ENCODE measurements at regions not wholly inside any gene's neighbourhood (a gene's known extent, or its start where the extent isn't known, plus 50 kb on each side); places are given as distances from the start of the nearest gene placed in this dataset.

- no peak overlapping the region for H2AFZ ChIP-seq (replicated peaks; ENCODE audit: low read length, poor library complexity)
- no TSS peak for BruUV-seq (replicated peaks)
- no peaks in the 10 kb centered on the region for H3K79me1 ChIP-seq (ENCODE audit: low read depth in 1 of 2, low read length in 2 of 2)
- no peak overlapping the region for H3K4me2 ChIP-seq (ENCODE audit: low read depth, low read length)
- H4K5ac ChIP-seq (ENCODE audit: low read depth, low read length): no peak overlapping the region
- H3K9ac ChIP-seq (ENCODE audit: low read depth, low read length): no peak overlapping the region
- H3K23ac ChIP-seq (ENCODE audit: low read depth, low read length): no peak overlapping the region
- no peak overlapping the region for H2BK120ac ChIP-seq (ENCODE audit: low read depth, low read length)
- H3K56ac ChIP-seq (ENCODE audit: extremely low read depth, insufficient read depth, low read length): no peak overlapping the region
- H3K9me1 ChIP-seq (ENCODE audit: insufficient read depth, low read length): no peaks in the 10 kb centered on the region
- WGBS, 2 experiments (ENCODE audit: extremely low coverage in 2 of 2, insufficient read length in 1 of 2): 20% methylated on average over 1 of the region's 3 CpGs; no CpG with 5 or more reads in 1 of the 2 experiments
- in situ Hi-C loops (cut with MboI; ENCODE audit: low sequenced_read_pairs) (no loop called here), intact Hi-C loops (cut with micrococcal nuclease) (no loop called here), dilution Hi-C loops (cut with HindIII; ENCODE audit: low sequenced_read_pairs, unreplicated experiment) (no loop called here)
- ChIA-PET CTCF (no interaction called here), POLR2A (ENCODE audit: unreplicated experiment) (no interaction called here)
- no peak overlapping the region for H3K27ac ChIP-seq (ENCODE audit: insufficient read depth, low read length)
- no peak for ATAC-seq (ENCODE audit: low read depth)
- H2BK20ac ChIP-seq (ENCODE audit: low read depth, low read length): no peak overlapping the region
- no peak overlapping the region for H4K8ac ChIP-seq (ENCODE audit: low read depth in 2 of 2, low read length in 2 of 2)
- H3K18ac ChIP-seq (ENCODE audit: low read depth, low read length): no peak overlapping the region
- no peak overlapping the region for H3K14ac ChIP-seq (replicated peaks; ENCODE audit: low read depth, low read length)
- no peak overlapping the region for H2AK5ac ChIP-seq (ENCODE audit: low read depth, low read length)
- H3K36me3 ChIP-seq (ENCODE audit: control insufficient read depth, insufficient read depth, low read length): no peaks in the 10 kb centered on the region
- no peak overlapping the region for H3K4ac ChIP-seq (ENCODE audit: low read depth, low read length)
- H3K9me3 ChIP-seq (ENCODE audit: control insufficient read depth, insufficient read depth, low read length): no peaks in the 10 kb centered on the region
- H3K4me3 ChIP-seq (ENCODE audit: insufficient read depth, low read depth, low read length): no peak overlapping the region
- H4K91ac ChIP-seq (ENCODE audit: insufficient read depth, low read depth, low read length): no peak overlapping the region
- H2BK15ac ChIP-seq (ENCODE audit: low read depth, low read length): no peak overlapping the region
- no peak overlapping the region for H2BK5ac ChIP-seq (ENCODE audit: low read depth, low read length, poor library complexity, severe bottlenecking)
- no peaks in the 10 kb centered on the region for H4K20me1 ChIP-seq (ENCODE audit: insufficient read depth, low read length)
- DNase-seq: no peak
- no peak overlapping the region for H2AK9ac ChIP-seq (replicated peaks; ENCODE audit: low read depth, low read length, poor library complexity)
- TF ChIP-seq BHLHE40 (IDR thresholded peaks at IDR 0.05; ENCODE audit: low read depth, low read length) (no peak), CHD1 (IDR thresholded peaks at IDR 0.05; ENCODE audit: low read depth, low read length) (no peak), RFX5 (IDR thresholded peaks at IDR 0.05; ENCODE audit: low read depth, low read length) (no peak), RCOR1 (IDR thresholded peaks at IDR 0.05; ENCODE audit: insufficient replicate concordance, low read length) (no peak), FOS (IDR thresholded peaks at IDR 0.05; ENCODE audit: low read depth, low read length) (no peak), RAD21 (IDR thresholded peaks at IDR 0.05; ENCODE audit: low read length) (no peak), POLR2A (IDR thresholded peaks at IDR 0.05; ENCODE audit: low read depth, low read length) (no peak), CTCF (conservative IDR thresholded peaks at IDR 0.05; ENCODE audit: low read depth, low read length) (no peak), MAFK (IDR thresholded peaks at IDR 0.05; ENCODE audit: low read depth, low read length) (no peak), MXI1 (IDR thresholded peaks at IDR 0.05; ENCODE audit: borderline replicate concordance, low read depth, low read length) (no peak), CEBPB (IDR thresholded peaks at IDR 0.05; ENCODE audit: low read depth, low read length) (no peak), NFE2L2 (IDR thresholded peaks at IDR 0.05; ENCODE audit: low read depth, low read length) (no peak), SMC3 (IDR thresholded peaks at IDR 0.05; ENCODE audit: low read depth, low read length) (no peak), ELK1 (IDR thresholded peaks at IDR 0.05; ENCODE audit: borderline replicate concordance, low read depth, low read length) (no peak), MAZ (IDR thresholded peaks at IDR 0.05; ENCODE audit: borderline replicate concordance, low read depth, low read length) (no peak)
- TF ChIP-seq, protein P1, sequence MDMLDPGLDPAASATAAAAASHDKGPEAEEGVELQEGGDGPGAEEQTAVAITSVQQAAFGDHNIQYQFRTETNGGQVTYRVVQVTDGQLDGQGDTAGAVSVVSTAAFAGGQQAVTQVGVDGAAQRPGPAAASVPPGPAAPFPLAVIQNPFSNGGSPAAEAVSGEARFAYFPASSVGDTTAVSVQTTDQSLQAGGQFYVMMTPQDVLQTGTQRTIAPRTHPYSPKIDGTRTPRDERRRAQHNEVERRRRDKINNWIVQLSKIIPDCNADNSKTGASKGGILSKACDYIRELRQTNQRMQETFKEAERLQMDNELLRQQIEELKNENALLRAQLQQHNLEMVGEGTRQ (IDR thresholded peaks at IDR 0.05; ENCODE audit: low read depth, low read length): no peak
- no peaks in the 10 kb centered on the region for H3K4me1 ChIP-seq (ENCODE audit: control insufficient read depth, insufficient read depth, low read length)
- no peaks in the 10 kb centered on the region for H3K27me3 ChIP-seq (ENCODE audit: control insufficient read depth, insufficient read depth, low read length)
Observed at GRCh38 chr6:19127081-19127480, 710.1 kb upstream of the ID4 start.

All from IMR-90 (cell line).